H1 (cell line): ENCODE measurements at regions not wholly inside any gene's neighbourhood (a gene's known extent, or its start where the extent isn't known, plus 50 kb on each side); places are given as distances from the start of the nearest gene placed in this dataset.

ENCODE experiments used
- CTCF ChIA-PET: fragments of 300-600 bp; sonication (Branson Sonifier 250); formaldehyde crosslinking; loops from one replicate; lab custom pipeline; 2021; ENCODE audit not compliant: partially characterized antibody; lab: Charles Lee
- POLR2A ChIA-PET: fragments of 300-600 bp; sonication (Branson Sonifier 250); formaldehyde crosslinking; loops from one replicate; lab custom pipeline; 2021; ENCODE audit warnings: inconsistent platforms; ENCODE audit not compliant: partially characterized antibody; lab: Charles Lee
- DNase-seq, 2 experiments: peaks; one replicate each; pipeline versions ENCODE4 v3.0.0 to v3.0.0-alpha.2; 2010 to 2022; ENCODE audit warnings: low spot score in 2 of 2, low read depth in 1 of 2, mixed read lengths in 1 of 2
- FAIRE-seq: peaks from 2 replicates; lab custom pipeline; 2011; peaks lifted over from hg19 to GRCh38; lab: Jason Lieb, UNC
- H2AFZ ChIP-seq: 2 replicates; pipeline ENCODE4 v1.8.1; 2012; ENCODE audit warnings: low read length, inconsistent platforms
- H2AK5ac ChIP-seq: 2 replicates; pipeline ENCODE4 v1.6.1; 2013; ENCODE audit warnings: low read depth, low read length
- H2BK120ac ChIP-seq: replicated peaks from 2 replicates; pipeline ENCODE3; 2013; ENCODE audit warnings: low read depth, low read length, inconsistent platforms
- H2BK12ac ChIP-seq: 2 replicates; pipeline ENCODE4 v1.6.1; 2013; ENCODE audit warnings: low read depth, low read length
- H2BK15ac ChIP-seq: 2 replicates; pipeline ENCODE4 v1.6.1; 2013; ENCODE audit warnings: low read length
- H2BK20ac ChIP-seq: 2 replicates; pipeline ENCODE4 v1.6.1; 2013; ENCODE audit warnings: low read length
- H2BK5ac ChIP-seq: 2 replicates; pipeline ENCODE4 v1.6.1; 2013; ENCODE audit warnings: low read depth, low read length
- H3K14ac ChIP-seq: 2 replicates; pipeline ENCODE4 v1.6.1; 2013; ENCODE audit warnings: inconsistent platforms; ENCODE audit not compliant: insufficient read length
- H3K18ac ChIP-seq: 2 replicates; pipeline ENCODE4 v1.6.1; 2013; ENCODE audit warnings: low read length; ENCODE audit errors: extremely low read depth
- H3K23ac ChIP-seq: 2 replicates; pipeline ENCODE4 v1.6.1; 2013; ENCODE audit warnings: inconsistent platforms; ENCODE audit not compliant: insufficient read length
- H3K23me2 ChIP-seq: 2 replicates; pipeline ENCODE4 v1.6.1; 2013; ENCODE audit warnings: low read depth, low read length
- H3K27ac ChIP-seq: 2 replicates; pipeline ENCODE4 v1.6.1; 2011; ENCODE audit warnings: low read depth, low read length, inconsistent platforms
- H3K27me3 ChIP-seq, 4 experiments: replicated peaks in 1 of 4; 1 replicate in 1 of 4; 2 replicates in 3 of 4; pipeline versions ENCODE4 v1.6.1 to v1.8.1; 2011 to 2013; ENCODE audit warnings: low read length in 3 of 4, mild to moderate bottlenecking in 3 of 4, inconsistent platforms in 2 of 4, mixed read lengths in 2 of 4, moderate library complexity in 1 of 4; ENCODE audit not compliant: control insufficient read depth in 3 of 4, insufficient read depth in 3 of 4; ENCODE audit errors: extremely low read depth in 1 of 4
- H3K36me3 ChIP-seq, 4 experiments: 2 replicates each; pipeline versions ENCODE4 v1.6.1 to v1.8.1; 2011 to 2013; ENCODE audit warnings: mild to moderate bottlenecking in 4 of 4, low read length in 3 of 4, moderate library complexity in 2 of 4, control low read depth in 1 of 4, inconsistent platforms in 1 of 4; ENCODE audit not compliant: insufficient read depth in 4 of 4, control insufficient read depth in 2 of 4
- H3K4ac ChIP-seq: replicated peaks from 2 replicates; pipeline ENCODE3; 2013; ENCODE audit warnings: low read length, low read depth, mixed read lengths, inconsistent platforms; ENCODE audit not compliant: insufficient read length
- H3K4me1 ChIP-seq, 4 experiments: replicated peaks in 1 of 4; 1 replicate in 1 of 4; 2 replicates in 3 of 4; pipeline versions ENCODE4 v1.6.1 to v1.8.1; 2011 to 2013; ENCODE audit warnings: low read length in 3 of 4, inconsistent platforms in 2 of 4, mixed read lengths in 1 of 4; ENCODE audit not compliant: insufficient read depth in 4 of 4, control insufficient read depth in 3 of 4
- H3K4me2 ChIP-seq, 2 experiments: 2 replicates each; pipeline versions ENCODE4 v1.6.1 to v1.8.1; 2011 to 2013; ENCODE audit warnings: low read depth in 2 of 2, low read length in 2 of 2, control low read depth in 1 of 2, inconsistent platforms in 1 of 2, mild to moderate bottlenecking in 1 of 2; ENCODE audit not compliant: insufficient read depth in 1 of 2
- H3K4me3 ChIP-seq, 4 experiments: fragments of 200-600, 300-600 bp in 1 of 4; sonication (generic), shearing (Covaris generic), sonication (Bioruptor Twin) in 1 of 4; 2 replicates each; pipeline versions ENCODE4 v1.5.1 to v1.8.1; 2011 to 2016; ENCODE audit warnings: low read length in 4 of 4, low read depth in 3 of 4, control low read depth in 2 of 4, inconsistent platforms in 2 of 4, mild to moderate bottlenecking in 2 of 4, mixed read lengths in 1 of 4, moderate library complexity in 1 of 4; ENCODE audit not compliant: insufficient read depth in 2 of 4; ENCODE audit errors: extremely low read depth in 1 of 4
- H3K56ac ChIP-seq: replicated peaks from 2 replicates; pipeline ENCODE3; 2013; ENCODE audit warnings: low read depth, mild to moderate bottlenecking, mixed read lengths, low read length, inconsistent platforms; ENCODE audit not compliant: insufficient read length
- H3K79me1 ChIP-seq: 2 replicates; pipeline ENCODE4 v1.6.1; 2013; ENCODE audit warnings: low read depth, low read length, control low read depth
- H3K79me2 ChIP-seq, 2 experiments: 2 replicates each; pipeline versions ENCODE4 v1.6.1 to v1.8.1; 2012 to 2013; ENCODE audit warnings: low read length in 2 of 2, mild to moderate bottlenecking in 2 of 2, inconsistent platforms in 1 of 2; ENCODE audit not compliant: insufficient read depth in 2 of 2, control insufficient read depth in 1 of 2
- H3K9ac ChIP-seq, 4 experiments: replicated peaks in 1 of 4; 1 replicate in 1 of 4; 2 replicates in 3 of 4; pipeline versions ENCODE4 v1.6.1 to v1.8.1; 2011 to 2013; ENCODE audit warnings: low read depth in 3 of 4, low read length in 3 of 4, control low read depth in 2 of 4, mild to moderate bottlenecking in 2 of 4, moderate library complexity in 2 of 4, inconsistent platforms in 1 of 4; ENCODE audit errors: extremely low read depth in 1 of 4
- H3K9me3 ChIP-seq, 2 experiments: 2 replicates each; pipeline versions ENCODE4 v1.6.1 to v1.8.1; 2012 to 2013; ENCODE audit warnings: mild to moderate bottlenecking in 2 of 2, moderate library complexity in 2 of 2, control low read depth in 1 of 2, inconsistent platforms in 1 of 2, low read depth in 1 of 2, low read length in 1 of 2, mixed read lengths in 1 of 2; ENCODE audit not compliant: insufficient read depth in 2 of 2
- H4K20me1 ChIP-seq, 2 experiments: replicated peaks in 1 of 2; 2 replicates each; pipeline versions ENCODE3 to v1.8.1; 2011 to 2013; ENCODE audit warnings: inconsistent platforms in 2 of 2, low read length in 2 of 2, mild to moderate bottlenecking in 1 of 2; ENCODE audit not compliant: insufficient read depth in 2 of 2, control insufficient read depth in 1 of 2
- H4K5ac ChIP-seq: 2 replicates; pipeline ENCODE4 v1.6.1; 2013; ENCODE audit warnings: low read length, low read depth, mixed read lengths, inconsistent platforms; ENCODE audit not compliant: insufficient read length
- H4K8ac ChIP-seq: 2 replicates; pipeline ENCODE4 v1.8.0; 2013; ENCODE audit warnings: mild to moderate bottlenecking, moderate library complexity, low read length, inconsistent platforms; ENCODE audit not compliant: insufficient read depth; ENCODE audit errors: extremely low read depth
- H4K91ac ChIP-seq: replicated peaks from 2 replicates; pipeline ENCODE3; 2013; ENCODE audit warnings: low read length, mixed read lengths, inconsistent platforms; ENCODE audit not compliant: insufficient read length
- RXRA ChIP-seq: IDR thresholded peaks from 2 replicates; pipeline ENCODE4 v1.6.1; 2011; ENCODE audit warnings: low read depth, mild to moderate bottlenecking, low read length, moderate library complexity; ENCODE audit not compliant: insufficient read depth
- SIX5 ChIP-seq: IDR thresholded peaks from 2 replicates; pipeline ENCODE4 v1.6.1; 2011; ENCODE audit warnings: mild to moderate bottlenecking, low read depth, low read length
- SP4 ChIP-seq: IDR thresholded peaks from 2 replicates; pipeline ENCODE4 v1.6.1; 2012; ENCODE audit warnings: low read length, inconsistent platforms
- TBP ChIP-seq: IDR thresholded peaks from 2 replicates; pipeline ENCODE4 v1.6.1; 2011; ENCODE audit warnings: low read depth, low read length, improper control_type of control experiment
- TEAD4 ChIP-seq: IDR thresholded peaks from 2 replicates; pipeline ENCODE4 v1.6.1; 2012; ENCODE audit warnings: low read depth, low read length, inconsistent platforms, mixed read lengths
- WGBS, 2 experiments: shearing (Covaris generic) in 1 of 2; methylation state at CpG; one replicate each; pipeline versions ENCODE4 v1.1.6 to v1.1.7; 2013 to 2015; ENCODE audit warnings: low lambda C conversion rate in 2 of 2, mixed read lengths in 2 of 2, inconsistent platforms in 1 of 2, low coverage in 1 of 2, missing lambda C conversion rate in 1 of 2; ENCODE audit not compliant: insufficient replicate concordance in 2 of 2, insufficient coverage in 1 of 2, insufficient read length in 1 of 2; ENCODE audit errors: extremely low coverage in 1 of 2, missing lambda C conversion rate in 1 of 2; 5-methylcytosine and 5-hydroxymethylcytosine counted together
- TF ChIP-seq, protein P1 (sequence below): IDR thresholded peaks from 2 replicates; pipeline ENCODE4 v1.6.1; 2012; ENCODE audit warnings: inconsistent platforms

DNA sequence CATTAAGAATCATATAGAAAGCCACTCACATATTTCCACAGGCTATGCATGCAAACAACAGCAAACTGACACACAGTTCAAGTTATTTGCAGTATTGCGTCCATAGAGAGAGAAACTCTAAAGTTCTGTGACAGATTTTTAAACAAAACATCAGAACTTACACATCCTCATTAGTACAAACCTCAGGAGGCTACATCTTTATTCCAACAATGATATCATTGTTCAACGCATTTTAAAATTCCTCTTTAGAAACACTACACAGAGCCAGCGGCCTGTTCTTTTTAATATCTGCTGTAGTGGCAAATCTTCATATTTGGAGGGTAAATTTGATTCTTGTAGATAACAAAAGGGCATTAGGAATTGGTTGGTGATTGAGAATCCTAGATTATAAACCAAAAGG is 55.9 kb upstream of the NFE2L3 start:
- Histone ChIP-seq H2BK12ac (no peak overlapping the region), H3K27ac (no peak overlapping the region), H3K56ac (no peak overlapping the region), H4K8ac (no peak overlapping the region), H4K5ac (no peak overlapping the region), H2BK20ac (no peak overlapping the region), H3K79me2 (no peaks in the 10 kb centered on the region), H4K20me1 (no peaks in the 10 kb centered on the region), H3K79me1 (no peaks in the 10 kb centered on the region), H2BK5ac (no peak overlapping the region), H3K18ac (no peak overlapping the region), H4K91ac (no peak overlapping the region), H2AK5ac (no peak overlapping the region), H3K36me3 (no peaks in the 10 kb centered on the region), H2BK120ac (no peak overlapping the region), H2BK15ac (no peak overlapping the region), H3K9me3 (no peaks in the 10 kb centered on the region), H3K4me1 (peaks cover 0 to 4% (median 1%) of the 10 kb centered on the region in 4 experiments; a peak in 4 of 7 replicates), H3K9ac (no peak overlapping the region), H3K4me2 (no peak overlapping the region), H2AFZ (no peak overlapping the region), H3K23ac (no peak overlapping the region), H3K23me2 (no peaks in the 10 kb centered on the region; the same call in 1 of the 2 replicates), H3K27me3 (no peaks in the 10 kb centered on the region), H3K14ac (no peak overlapping the region), H3K4me3 (no peak overlapping the region), H3K4ac (no peak overlapping the region)
- CTCF ChIA-PET: no interaction called here
- WGBS, 2 experiments: 89% methylated on average over 3 of the region's 3 CpGs; no CpG with 5 or more reads in 1 of the 2 experiments
- POLR2A ChIA-PET: interaction anchor here (1.1 to 18.1 kb wide), 2 partner anchors 93 to 100 kb away, joined by 3 to 230 read pairs; partner anchors contain the start of genes CBX3 and HNRNPA2B1
- FAIRE-seq: no peak
- DNase-seq: no peak
- TF ChIP-seq RXRA (no peak), TEAD4 (no peak), TBP (no peak), SIX5 (no peak), SP4 (no peak)
- TF ChIP-seq, protein P1, sequence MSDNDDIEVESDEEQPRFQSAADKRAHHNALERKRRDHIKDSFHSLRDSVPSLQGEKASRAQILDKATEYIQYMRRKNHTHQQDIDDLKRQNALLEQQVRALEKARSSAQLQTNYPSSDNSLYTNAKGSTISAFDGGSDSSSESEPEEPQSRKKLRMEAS: no peak
